ENCODE measurements at regions not wholly inside any gene's neighbourhood (a gene's known extent, or its start where the extent isn't known, plus 50 kb on each side); places are given as distances from the start of the nearest gene placed in this dataset.
"Not testable (repeated sequence)": the region's sequence is repeated elsewhere in the genome, so short reads cannot be mapped to it uniquely, and the experiment has no call there.

GRCh38 chr10:78672918-78673317 lies 395.8 kb upstream of the ZMIZ1 start:
- ATAC-seq (no peak), DNase-seq (ENCODE audit: low read depth, low spot score) (no peak)
- H3K79me2 ChIP-seq (ENCODE audit: insufficient read depth, low read length), result no peaks in the 10 kb centered on the region
- H3K9ac ChIP-seq (ENCODE audit: low read length), result no peak overlapping the region
- H2AFZ ChIP-seq (ENCODE audit: low read depth, low read length, poor library complexity, severe bottlenecking), result no peak overlapping the region
- BruUV-seq (replicated peaks), result no TSS peak
- H3K4me3 ChIP-seq (replicated peaks in 1 of 2; ENCODE audit: low read depth in 1 of 2, low read length in 2 of 2), result no peak overlapping the region
- POLR2A ChIA-PET, result no interaction called here
- no peaks in the 10 kb centered on the region for H3K4me1 ChIP-seq (ENCODE audit: control insufficient read depth in 1 of 2, insufficient read depth in 2 of 2, low read length in 2 of 2)
- no peak overlapping the region for H3K27ac ChIP-seq (ENCODE audit: low read depth, low read length)
- intact Hi-C loops (cut with micrococcal nuclease), result no loop called here
- RAD21 ChIA-PET (ENCODE audit: low non-redundant PET in 1 of 2, low total read pairs in 2 of 2, uncharacterized antibody in 2 of 2, unreplicated experiment in 2 of 2), result no interaction called here
- H3K4me2 ChIP-seq (ENCODE audit: low read length), result no peak overlapping the region
- CTCF ChIA-PET, result interaction anchor here (1.0 to 2.1 kb wide), 2 partner anchors 8 to 15 kb away, joined by 3 to 8 read pairs; no protein-coding TSS in a partner anchor
- no peaks in the 10 kb centered on the region for H3K9me3 ChIP-seq (ENCODE audit: control insufficient read depth in 1 of 2, insufficient read depth in 1 of 2, low read depth in 1 of 2, low read length in 2 of 2)
- TF ChIP-seq RAD21 (IDR thresholded peaks at IDR 0.05; ENCODE audit: low read depth) (no peak), EZH2 (IDR thresholded peaks at IDR 0.05) (no peak), POLR2A (IDR thresholded peaks at IDR 0.05; ENCODE audit: borderline replicate concordance, extremely low read depth, insufficient read depth, insufficient read length) (no peak), SP1 (IDR thresholded peaks at IDR 0.05; ENCODE audit: low read depth) (no peak), ZFX (IDR thresholded peaks at IDR 0.05) (no peak), POLR2AphosphoS5 (IDR thresholded peaks at IDR 0.05; ENCODE audit: low read depth, low read length) (no peak)
- H3K36me3 ChIP-seq (ENCODE audit: control insufficient read depth in 1 of 2, insufficient read depth in 2 of 2, low read length in 2 of 2), result no peaks in the 10 kb centered on the region
- no peaks in the 10 kb centered on the region for H3K9me2 ChIP-seq (ENCODE audit: insufficient read depth)
- H4K20me1 ChIP-seq (ENCODE audit: insufficient read depth), result no peaks in the 10 kb centered on the region
- peaks cover 10% of the 10 kb centered on the region; the same call in 1 of the 2 replicates for H3K27me3 ChIP-seq (ENCODE audit: insufficient read depth, low read length)

- H3K4me2 ChIP-seq (ENCODE audit: low read length); H4K20me1 ChIP-seq (ENCODE audit: insufficient read depth); RAD21 ChIA-PET (ENCODE audit: low non-redundant PET in 1 of 2, low total read pairs in 2 of 2, uncharacterized antibody in 2 of 2, unreplicated experiment in 2 of 2); H3K36me3 ChIP-seq (ENCODE audit: control insufficient read depth in 1 of 2, insufficient read depth in 2 of 2, low read length in 2 of 2); H3K79me2 ChIP-seq (ENCODE audit: insufficient read depth, low read length); ATAC-seq; DNase-seq (ENCODE audit: low read depth, low spot score); POLR2A ChIA-PET; H3K9me2 ChIP-seq (ENCODE audit: insufficient read depth); BruUV-seq (replicated peaks); intact Hi-C loops (cut with micrococcal nuclease); H2AFZ ChIP-seq (ENCODE audit: low read depth, low read length, poor library complexity, severe bottlenecking); CTCF ChIA-PET; H3K9ac ChIP-seq (ENCODE audit: low read length); H3K9me3 ChIP-seq (ENCODE audit: control insufficient read depth in 1 of 2, insufficient read depth in 1 of 2, low read depth in 1 of 2, low read length in 2 of 2); H3K4me1 ChIP-seq (ENCODE audit: control insufficient read depth in 1 of 2, insufficient read depth in 2 of 2, low read length in 2 of 2); H3K4me3 ChIP-seq (replicated peaks in 1 of 2; ENCODE audit: low read depth in 1 of 2, low read length in 2 of 2); H3K27me3 ChIP-seq (ENCODE audit: insufficient read depth, low read length); H3K27ac ChIP-seq (ENCODE audit: low read depth, low read length): not testable (repeated sequence)
Observed at GRCh38 chr10:78681141-78681540, 387.6 kb upstream of the ZMIZ1 start.

- H3K27ac ChIP-seq (ENCODE audit: low read depth, low read length); BruUV-seq (replicated peaks); H3K4me1 ChIP-seq (ENCODE audit: control insufficient read depth in 1 of 2, insufficient read depth in 2 of 2, low read length in 2 of 2); CTCF ChIA-PET; H3K4me2 ChIP-seq (ENCODE audit: low read length); H3K9me2 ChIP-seq (ENCODE audit: insufficient read depth); H4K20me1 ChIP-seq (ENCODE audit: insufficient read depth); H3K9ac ChIP-seq (ENCODE audit: low read length); RAD21 ChIA-PET (ENCODE audit: low non-redundant PET in 1 of 2, low total read pairs in 2 of 2, uncharacterized antibody in 2 of 2, unreplicated experiment in 2 of 2); H3K4me3 ChIP-seq (replicated peaks in 1 of 2; ENCODE audit: low read depth in 1 of 2, low read length in 2 of 2); DNase-seq (ENCODE audit: low read depth, low spot score); H2AFZ ChIP-seq (ENCODE audit: low read depth, low read length, poor library complexity, severe bottlenecking); POLR2A ChIA-PET; intact Hi-C loops (cut with micrococcal nuclease); H3K9me3 ChIP-seq (ENCODE audit: control insufficient read depth in 1 of 2, insufficient read depth in 1 of 2, low read depth in 1 of 2, low read length in 2 of 2); H3K27me3 ChIP-seq (ENCODE audit: insufficient read depth, low read length); H3K79me2 ChIP-seq (ENCODE audit: insufficient read depth, low read length); H3K36me3 ChIP-seq (ENCODE audit: control insufficient read depth in 1 of 2, insufficient read depth in 2 of 2, low read length in 2 of 2); ATAC-seq: not testable (repeated sequence)
Observed at GRCh38 chr10:78681986-78682385, 386.8 kb upstream of the ZMIZ1 start.

Data from HCT116 (cell line).